Mucosa of gallbladder (tissue), 1 donor: ENCODE measurements at regions not wholly inside any gene's neighbourhood (a gene's known extent, or its start where the extent isn't known, plus 50 kb on each side); places are given as distances from the start of the nearest gene placed in this dataset.
"Not testable (repeated sequence)": the region's sequence is repeated elsewhere in the genome, so short reads cannot be mapped to it uniquely, and the experiment has no call there.

Experiments used
- DNase-seq: peaks from one replicate; pipeline ENCODE4 v3.0.0-alpha.2; 2020; ENCODE audit warnings: low spot score
- donor health status: DM: no; HTN: no; CAD: no.

DNA sequence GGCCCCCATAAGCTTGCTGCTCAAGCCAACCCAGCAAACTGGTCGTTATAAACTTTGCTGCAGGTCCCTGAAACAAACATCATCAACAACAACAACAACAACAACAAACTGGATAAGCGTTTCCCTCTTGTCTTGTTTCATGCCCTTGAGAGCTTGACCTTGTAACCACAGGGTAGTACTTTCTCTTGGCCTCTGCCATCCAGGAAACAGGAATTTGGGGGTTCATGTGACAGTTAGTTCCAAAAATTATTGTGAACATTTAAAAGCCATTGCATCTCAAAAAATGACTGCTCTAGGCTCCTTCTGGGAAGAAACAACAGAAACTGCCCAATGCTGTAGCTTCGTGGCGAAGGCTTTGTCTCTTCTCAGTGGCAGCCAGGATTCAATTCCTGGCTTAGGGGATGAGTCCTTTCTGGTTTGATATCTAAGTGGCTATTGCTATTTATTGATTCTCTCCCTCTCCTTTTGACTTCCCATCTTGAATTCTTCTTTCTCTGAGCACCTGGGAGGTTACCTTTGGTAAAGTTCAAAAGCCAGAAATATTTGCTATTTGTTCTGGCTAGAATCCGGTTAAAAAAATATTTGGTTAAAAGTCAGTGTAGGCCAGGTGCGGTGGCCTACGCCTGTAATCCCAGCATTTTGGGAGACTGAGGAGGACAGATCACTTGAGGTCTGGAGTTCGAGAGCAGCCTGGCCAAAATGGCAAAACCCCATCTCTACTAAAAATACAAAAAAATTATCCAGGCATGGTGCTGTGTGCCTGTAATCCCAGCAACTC, 52.0 kb upstream of the CPM start:
- no peak for DNase-seq

DNA sequence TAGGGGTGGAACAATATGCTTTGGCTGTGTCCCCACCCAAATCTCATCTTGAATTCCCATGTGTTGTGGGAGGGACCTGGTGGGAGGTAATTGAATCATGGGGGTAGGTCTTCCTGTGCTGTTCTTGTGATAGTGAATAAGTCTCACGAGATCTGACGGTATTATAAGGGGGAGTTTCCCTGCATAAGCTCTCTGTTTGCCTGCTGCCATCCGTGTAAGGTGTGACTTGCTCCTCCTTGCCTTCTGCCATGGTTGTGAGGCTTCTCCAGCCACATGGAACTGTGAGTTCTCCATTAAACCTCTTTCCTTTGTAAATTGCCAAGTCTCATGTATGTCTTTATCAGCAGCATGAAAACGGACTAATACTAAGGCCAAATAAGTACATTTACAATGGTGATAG, 64.6 kb upstream of the CPM start:
- not testable (repeated sequence) for DNase-seq

DNA sequence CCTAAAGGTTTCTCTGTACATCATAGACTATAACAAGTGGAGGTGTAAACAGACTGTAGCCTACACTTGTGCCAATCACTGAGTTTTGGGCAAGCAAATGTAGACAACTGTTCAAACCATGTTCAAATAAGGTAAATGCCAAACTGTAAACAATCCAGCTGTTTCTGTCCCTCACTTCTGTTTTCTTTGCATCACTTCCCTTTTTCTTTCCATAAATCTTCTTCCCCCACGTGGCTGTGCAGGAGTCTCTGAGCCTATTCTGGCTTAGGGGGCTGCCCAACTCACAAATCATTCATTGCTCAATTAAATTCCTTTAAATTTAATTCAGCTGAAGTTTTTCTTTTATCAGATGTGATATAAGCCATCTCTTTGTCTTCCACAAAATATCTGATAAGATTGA, 65.1 kb upstream of the CPM start:
- DNase-seq: no peak

DNA sequence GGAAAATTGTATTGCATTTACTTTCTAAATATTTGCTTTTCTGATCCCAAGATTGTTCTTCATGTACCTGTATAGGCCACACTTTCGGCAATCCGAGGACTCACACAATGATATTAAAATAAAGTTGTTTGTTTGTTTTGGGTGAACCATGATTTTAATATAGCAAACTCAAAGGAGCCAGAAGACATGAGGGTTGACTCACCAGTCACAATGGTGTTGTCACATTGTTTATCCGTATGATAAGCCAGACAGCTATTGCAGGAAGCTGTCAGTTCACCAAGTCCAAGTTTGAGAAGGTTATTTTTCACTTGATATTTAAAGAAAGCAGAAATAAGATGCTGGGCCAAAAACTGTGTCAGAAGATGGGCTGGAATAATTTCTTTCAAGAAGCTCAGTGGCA, 67.1 kb upstream of the CPM start:
- no peak for DNase-seq

DNA sequence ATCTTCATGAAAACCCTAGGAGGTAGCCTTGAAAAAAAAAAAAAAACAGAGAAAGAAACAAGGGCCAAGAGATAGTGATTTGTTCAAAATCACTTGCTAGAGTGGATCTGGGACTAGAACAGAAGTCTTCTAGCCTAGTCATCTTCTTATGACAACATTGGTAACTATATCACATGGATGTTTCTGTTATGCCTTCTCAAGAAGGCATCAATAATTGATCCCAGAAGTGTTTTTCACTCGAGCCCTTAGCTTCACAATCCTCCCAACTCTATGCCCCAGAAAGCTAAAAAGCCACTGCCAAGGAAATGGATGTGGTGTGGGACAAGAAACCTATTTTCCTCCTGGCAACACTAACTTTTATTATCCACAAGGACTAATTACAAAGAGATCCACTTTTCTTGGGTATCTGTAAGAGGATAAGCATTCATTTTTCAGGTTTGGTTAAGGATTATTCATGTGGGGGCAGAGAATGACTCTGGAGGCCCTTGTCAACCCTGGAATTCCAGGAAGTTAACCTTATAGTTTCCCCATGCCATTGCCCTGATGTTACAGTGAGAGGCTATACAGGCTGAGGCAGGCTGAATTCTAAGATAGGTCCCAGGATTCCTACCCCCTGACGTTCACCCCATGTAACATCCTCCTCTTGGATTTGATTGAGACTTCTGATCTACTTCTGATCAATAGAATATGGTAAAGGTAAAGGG, 67.7 kb upstream of the CPM start:
- DNase-seq: no peak

DNA sequence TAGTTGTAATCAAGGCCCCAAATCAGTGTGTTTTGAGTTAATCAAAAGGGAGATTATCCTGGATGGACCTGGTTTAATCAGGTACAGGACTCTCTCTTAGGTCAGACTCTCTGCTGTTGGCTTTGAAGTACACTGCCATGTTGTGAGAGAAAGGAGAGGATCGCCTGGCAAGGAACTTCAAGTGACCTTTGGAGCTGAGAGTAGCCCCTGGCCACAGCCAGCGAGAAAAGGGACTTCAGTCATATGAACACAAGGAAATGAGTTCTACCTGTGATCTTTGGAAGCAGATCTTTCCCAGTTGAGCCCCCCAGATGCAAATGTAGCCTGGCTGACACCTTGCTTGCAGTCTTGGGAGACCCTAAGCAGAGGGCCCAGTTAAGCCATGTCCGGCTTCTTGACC, 68.3 kb upstream of the CPM start:
- DNase-seq: no peak

DNA sequence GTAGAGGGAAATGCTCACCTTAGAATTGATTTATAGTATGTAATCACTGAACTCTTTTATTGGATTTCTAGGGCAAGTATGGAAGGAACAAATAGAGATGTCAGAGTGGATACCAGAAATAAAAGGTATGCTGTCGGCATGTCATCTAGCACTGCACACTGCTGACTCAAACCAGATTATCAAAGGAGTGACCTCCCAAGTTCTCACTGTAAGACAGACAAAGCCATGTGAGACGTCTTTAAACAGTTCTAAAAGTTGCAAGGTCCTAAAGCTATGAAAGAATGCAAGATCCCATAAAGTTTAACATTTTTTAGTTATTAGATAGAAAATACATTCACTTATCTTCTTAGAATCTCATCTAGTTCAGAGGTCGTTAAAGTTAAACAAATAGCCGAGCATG, 70.0 kb upstream of the CPM start:
- no peak for DNase-seq

DNA sequence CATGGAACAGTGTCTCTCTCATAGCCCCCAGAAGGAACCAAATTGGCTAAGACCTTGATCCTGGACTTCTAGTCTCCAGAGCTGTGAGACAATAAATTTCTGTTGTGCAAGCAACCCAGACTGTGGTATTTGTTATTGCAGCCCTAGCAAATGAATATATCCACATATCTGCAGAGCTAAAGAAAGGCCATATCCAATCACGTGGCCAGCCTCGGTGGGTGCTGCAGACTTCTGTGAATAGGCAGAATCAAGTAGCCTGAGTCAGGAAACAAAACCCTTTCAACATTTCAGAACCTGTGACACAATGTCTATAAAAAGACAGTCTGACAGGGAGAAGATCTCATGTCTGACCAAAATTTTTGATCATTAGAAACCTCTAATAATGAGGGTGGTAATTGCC, 71.0 kb upstream of the CPM start:
- DNase-seq: no peak

DNA sequence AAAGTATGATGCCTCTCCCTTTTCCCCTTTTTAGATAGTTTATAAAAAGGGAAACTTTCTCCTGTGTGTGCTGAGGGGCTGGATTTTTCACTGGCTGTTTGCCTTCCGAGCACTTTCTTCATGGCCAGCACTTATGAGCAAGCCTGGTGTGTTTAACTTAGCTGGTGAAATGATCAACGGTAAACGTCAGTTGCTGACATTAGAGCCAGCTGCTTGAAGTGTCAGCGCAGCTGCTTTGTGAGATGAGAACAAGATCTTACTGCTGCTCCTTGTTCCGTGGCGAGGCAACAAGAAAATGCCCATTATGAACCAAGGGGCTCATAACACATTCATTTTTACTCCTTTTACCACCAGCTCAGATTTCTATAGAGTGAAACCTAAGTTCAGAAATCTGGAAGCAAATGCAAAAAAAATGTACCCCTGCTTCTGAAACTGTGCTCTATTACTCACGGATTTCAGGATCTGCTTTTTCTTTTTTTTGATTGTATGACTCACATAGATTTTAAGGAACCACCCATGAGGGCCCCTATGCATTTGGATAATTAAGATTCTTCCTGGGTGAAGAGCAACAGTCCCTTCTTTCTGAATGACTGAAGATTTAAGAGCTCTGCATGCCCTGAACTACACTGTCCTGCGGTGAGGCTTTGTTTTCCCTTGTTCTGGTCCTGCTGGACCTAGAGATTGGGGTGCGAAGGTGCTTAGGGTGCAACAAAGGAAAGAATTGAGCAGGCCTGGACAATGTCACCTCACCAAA, 74.3 kb upstream of the CPM start:
- peak; percentile 18 for DNase-seq

DNA sequence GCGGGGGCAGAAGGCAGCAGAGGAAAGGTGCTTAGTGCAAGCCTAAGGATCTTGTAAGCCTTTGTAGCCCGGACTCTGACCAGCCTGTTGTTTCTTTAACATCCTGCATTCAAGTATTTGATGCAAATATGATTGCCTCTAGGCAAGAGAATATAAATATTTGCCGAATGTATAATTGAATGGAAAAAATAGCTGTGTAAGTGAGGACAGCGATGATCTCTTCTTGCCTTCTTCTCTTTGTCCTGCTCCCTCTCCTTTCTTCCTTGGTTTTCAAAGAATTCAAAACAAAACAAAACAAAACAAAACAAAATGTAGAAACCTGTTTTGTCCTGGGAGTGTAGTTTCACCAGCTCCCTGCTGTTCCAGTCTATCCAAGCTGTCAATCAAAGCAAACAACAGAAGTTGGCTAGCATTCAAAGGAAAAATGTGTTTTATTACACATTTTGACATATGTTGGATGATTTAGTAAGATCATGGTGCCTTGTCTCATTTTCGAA, 74.9 kb upstream of the CPM start:
- DNase-seq: no peak

DNA sequence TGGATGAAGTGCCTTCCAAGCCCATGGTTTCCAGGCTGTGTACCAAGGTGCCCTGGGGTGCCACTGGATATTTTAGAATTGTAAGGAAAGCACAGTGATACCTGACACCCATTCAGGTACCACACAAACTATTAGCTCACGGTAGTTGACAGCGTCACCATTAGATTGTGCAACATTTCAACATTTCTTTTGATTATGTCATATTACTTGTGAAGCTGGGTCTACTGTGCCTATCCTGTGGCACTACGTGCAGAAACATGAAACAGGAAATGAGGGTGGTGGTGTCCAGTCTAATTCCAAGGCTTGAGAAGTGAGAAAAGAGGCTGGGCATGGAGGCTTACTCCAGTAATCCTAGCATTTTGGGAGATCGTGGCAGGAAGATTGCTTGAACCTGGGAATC, 75.5 kb upstream of the CPM start:
- no peak for DNase-seq

DNA sequence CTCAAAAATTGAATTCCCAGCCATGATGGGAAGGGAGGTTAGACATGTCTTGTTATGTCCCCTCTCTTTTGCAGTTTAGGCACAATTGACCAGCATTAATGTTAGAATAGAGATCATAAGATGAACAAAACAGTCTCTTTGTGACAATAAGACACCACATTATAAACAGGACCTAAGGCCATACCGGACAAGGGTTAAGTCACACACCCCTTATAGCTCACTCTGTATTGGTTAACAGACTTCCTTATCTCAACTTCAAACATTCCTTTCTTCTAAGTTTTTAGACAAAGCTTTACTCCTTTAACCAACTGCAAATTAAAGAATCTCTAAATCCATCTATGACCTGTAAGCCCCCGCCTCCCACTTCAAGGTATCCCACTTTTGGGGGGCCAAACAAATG, 81.1 kb upstream of the CPM start:
- no peak for DNase-seq

DNA sequence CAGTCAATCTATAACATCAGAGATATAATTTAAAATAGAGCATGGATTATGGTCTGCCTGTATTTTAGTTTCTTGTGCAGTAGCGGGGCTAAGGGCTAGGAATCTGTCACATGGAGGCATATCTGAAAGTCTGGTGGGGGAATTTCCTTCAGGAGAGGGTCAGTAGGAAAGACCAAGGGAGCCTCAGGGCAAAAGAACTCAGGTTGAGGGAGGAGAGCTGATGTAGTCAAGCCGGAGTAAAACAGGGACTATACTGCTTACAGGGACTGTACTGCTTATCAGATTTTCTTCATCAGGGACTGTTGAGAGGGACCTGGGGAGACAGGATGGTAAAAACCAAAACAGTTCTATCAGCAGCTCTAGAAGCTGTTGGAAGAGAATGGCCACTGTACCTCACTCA, 82.0 kb upstream of the CPM start:
- DNase-seq: no peak

DNA sequence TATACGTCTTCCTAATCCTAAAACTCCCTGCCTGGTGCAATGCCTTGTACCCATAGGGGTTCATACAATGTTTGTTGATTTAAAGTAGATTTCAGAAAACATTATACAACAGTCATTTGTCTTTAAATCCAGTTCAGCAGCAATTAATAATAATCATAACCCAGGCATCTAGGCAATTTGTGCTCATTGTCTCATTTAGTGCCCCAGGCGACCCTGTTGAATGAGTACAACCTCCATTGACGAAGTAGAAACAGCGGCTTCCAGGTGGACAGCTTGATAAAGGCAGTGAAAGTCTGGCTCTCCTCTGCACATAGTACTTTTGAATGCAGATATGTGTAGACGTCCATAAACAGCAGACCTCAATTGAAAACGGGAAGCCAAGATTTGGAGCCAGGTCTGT, 82.9 kb upstream of the CPM start:
- DNase-seq: no peak

DNA sequence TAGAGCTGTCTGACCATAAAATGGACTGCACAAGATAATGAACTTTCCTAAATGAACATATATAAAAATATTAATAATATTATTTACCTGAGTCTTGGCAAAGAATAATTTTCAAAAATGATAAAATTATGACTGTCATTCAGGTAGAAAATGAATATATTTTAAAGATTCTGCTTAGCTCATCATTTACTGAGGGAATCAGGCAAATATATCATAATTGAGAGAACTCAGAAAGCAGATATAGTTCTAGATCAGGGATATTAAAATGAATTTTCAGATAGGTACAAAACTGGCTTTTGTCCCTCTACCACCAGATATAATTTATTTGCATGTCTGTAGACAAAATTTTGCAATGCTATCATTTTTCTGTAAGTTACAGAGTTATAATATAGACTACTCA, 86.1 kb upstream of the CPM start:
- no peak for DNase-seq

DNA sequence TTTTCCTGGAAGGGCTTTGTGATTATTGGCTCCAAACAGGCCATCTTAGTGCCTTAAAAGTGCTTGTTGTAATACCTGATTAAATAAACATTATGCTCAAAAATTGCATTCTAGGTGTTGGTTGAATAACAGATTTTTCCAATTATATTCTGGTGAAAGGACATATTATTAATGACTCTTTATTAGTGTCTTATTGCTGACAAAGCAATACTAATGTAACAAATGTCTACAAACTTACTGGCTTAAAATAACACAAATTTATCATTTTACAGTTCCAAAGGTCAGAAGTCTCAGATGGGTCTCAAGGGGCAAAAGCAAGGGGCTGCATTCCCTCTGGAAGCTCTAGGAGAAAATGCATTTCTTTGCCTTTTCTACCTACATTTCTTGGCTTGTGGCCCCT, 86.9 kb upstream of the CPM start:
- no peak for DNase-seq

DNA sequence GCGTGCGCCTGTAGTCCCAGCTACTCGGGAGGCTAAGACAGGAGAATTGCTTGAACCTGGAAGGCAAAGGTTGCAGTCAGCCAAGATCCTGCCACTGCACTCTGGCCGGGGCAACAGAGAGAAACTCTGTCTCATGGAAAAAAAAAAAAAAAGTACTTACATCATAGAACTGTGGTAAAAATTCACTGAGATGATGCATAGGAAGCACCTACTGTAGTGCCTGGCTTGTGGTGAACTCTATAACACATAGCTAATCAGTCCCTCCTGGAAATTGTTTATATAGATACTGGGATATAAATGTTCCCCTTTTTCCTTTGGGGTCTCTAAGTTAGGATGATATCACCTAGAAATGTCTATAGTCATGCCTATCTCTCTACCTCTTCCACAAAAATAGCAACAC, 89.7 kb upstream of the CPM start:
- DNase-seq: no peak

DNA sequence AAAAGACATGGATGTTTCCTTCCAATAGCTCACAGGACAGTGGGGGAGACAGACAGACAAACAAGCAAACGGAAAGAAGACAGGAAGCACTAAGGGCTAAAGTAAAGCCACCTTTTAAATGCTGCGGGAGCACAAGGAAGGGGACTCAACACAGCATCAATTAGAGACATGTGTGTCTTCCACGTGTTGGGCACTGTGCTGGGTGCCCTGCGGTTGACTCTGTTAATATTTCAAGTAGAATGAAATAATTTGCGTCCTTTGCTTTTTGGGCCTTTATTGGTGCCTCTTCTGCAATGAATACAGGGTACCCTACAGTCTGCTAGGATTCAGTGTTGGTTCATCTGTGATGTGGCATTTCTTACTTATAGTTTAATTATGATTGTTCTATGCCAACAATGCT, 90.9 kb upstream of the CPM start:
- no peak for DNase-seq

DNA sequence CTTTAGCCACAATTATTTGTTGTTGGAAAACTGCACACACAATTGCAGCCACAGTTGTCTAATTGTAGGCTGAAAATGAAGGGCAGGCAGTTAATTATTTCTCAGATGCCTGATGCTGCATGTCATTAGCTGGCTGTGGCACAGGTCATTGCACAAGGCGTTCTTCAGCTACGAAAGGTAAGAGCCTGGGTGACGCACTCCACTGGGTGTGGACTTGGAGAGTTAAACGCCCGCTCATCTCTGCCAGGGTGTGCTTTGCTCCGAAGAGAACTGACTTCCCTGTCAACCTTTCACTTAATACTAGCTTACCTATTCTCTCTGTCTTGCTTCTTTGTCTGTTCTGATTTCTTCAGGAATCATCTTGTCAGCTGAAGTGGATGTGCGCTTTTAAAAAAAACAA, 91.4 kb upstream of the CPM start:
- peak; percentile 93 for DNase-seq

DNA sequence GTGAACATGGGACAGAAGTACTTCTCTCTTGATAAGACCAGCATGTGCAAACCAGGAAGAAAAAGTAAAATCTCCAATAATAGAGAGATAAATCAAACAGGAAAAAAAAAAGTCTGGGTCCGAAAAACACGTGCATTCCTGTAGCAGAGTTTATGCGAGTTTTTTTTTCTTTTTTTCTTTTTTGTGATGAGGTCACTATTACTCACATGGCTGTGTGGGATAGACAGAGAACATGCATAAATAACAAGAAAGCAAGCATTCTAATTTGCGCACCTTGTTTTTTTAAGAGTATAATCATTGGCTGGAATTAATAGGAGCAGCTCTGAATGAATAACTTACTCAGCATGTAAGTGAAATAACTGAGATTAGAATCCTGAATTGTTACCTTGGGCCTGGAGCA, 91.9 kb upstream of the CPM start:
- DNase-seq: no peak

DNA sequence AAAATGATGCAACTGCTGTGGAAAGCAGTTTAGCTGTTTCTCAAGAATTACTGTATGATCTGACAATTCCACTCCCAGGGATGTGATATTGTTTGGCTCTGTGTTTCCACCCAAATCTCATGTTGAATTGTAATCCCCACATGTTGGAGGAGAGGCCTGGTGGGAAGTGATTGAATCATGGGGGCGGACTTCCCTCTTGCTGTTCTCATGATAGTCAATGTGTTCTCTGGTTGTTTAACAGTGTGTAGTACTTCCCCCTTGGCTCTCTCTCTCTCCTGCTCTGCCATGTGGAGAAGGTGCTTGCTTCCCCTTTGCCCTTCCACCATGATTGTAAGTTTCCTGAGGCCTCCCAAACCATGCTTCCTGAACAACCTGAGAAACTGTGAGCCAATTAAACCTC, 93.4 kb upstream of the CPM start:
- DNase-seq: no peak

DNA sequence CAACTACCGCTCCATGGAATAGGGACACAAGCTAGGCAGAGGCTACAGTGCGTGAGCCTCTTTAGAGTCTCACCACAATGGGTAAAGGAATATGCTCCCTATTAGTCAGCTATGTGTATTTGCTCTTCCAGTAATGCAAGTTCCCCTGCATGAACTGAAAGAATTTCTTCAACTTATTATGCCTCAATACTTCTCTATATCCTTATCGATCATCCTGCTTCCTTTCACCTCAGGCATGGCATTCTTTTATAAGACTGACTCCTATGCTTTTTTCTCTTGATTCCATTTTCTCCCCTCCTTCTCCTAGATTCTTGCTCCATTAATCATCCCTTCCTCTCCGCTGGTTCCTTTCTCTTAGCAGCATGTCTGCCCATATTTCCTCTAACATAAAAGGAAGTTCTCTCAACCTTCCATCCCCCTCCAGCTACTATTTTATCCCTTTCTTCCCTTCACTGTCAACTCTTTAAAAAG, 94.5 kb upstream of the CPM start:
- no peak for DNase-seq
